Activated T-cell treated with anti-CD3 and anti-CD28 coated beads for 4 hours (primary cell): ENCODE measurements at regions not wholly inside any gene's neighbourhood (a gene's known extent, or its start where the extent isn't known, plus 50 kb on each side); places are given as distances from the start of the nearest gene placed in this dataset.
"Not testable (repeated sequence)": the region's sequence is repeated elsewhere in the genome, so short reads cannot be mapped to it uniquely, and the experiment has no call there.

ENCODE experiments used
- DNase-seq: peaks from one replicate; pipeline ENCODE4 v3.0.0-alpha.2; 2020

GRCh38 chr2:12881952-12882351 lies 165.2 kb downstream of the TRIB2 start:
- DNase-seq: no peak

DNA sequence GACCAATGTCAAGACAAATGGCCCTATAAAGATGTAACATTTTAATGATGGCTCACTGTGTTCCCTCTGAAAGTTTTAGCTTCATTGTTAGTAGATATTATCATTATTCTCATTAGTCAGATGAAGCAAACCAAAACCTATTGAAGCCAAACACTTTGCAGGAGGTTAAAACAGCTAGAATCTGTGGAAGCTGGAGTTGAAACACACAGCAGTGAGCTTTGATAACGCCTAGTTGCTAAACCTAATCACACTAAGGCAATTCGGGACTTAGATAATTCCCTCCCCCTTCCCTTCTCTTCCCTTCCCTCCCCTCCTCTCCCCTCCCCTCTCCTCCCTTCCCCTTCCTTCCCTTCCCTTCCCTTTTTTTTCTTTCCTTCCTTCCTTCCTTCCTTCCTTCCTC lies 165.7 kb downstream of the TRIB2 start:
- DNase-seq: no peak

DNA sequence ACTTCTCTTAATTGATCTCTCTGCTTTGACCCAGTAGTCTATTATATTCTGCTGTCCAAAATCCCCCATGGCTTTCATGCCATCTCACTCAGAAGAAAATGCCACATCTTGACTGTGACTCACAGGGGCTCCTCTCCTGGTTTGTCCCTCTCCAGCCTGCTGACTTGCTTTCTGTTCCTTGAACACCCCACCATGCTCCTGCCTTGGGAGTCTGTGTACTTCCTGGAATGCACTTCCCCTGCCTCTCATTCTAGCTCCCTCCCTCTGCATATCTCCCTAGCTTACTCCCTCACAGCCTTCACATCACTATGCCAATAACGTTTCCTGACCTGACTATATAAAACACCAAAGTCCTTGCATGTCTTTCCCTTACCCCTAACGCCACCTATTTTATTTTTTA lies 167.2 kb downstream of the TRIB2 start:
- no peak for DNase-seq

- DNase-seq: no peak
Observed at GRCh38 chr2:12884713-12885282, 168.1 kb downstream of the TRIB2 start.

- no peak for DNase-seq
Observed at GRCh38 chr2:12890066-12890465, 173.3 kb downstream of the TRIB2 start.

GRCh38 chr2:12890481-12890991 lies 173.8 kb downstream of the TRIB2 start:
- no peak for DNase-seq

GRCh38 chr2:12895017-12895416 lies 178.3 kb downstream of the TRIB2 start:
- no peak for DNase-seq

DNA sequence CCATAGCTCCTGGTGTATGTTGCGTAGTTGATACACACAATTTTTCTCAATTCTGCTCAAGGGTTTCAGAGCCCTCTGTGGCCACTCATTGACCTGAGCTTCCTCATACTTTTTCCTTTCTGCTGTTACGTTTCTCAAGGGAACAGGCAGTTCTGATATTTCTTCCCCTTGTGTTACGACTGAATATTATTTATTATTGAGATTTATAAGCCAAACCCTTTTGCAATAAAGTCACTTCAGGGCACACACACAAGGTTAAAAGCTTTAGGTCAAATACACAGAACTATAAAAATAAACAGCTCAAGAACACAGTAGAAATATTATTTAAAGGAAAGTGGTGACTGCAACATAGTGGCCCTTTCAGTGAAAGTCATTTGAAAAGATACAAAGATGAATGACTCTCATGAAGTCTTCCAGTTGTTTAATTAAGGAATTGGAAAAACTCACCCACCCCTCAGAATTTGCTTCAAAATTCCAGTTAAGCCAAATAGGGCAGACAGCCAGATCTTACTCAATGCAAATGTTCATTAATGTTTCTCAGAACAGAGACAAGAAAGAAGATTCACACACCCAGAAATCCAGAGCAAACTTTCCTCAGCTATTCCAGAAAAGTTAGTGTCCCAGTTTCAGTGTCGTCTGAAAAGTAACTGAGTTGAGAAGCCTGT lies 179.7 kb downstream of the TRIB2 start:
- no peak for DNase-seq

DNA sequence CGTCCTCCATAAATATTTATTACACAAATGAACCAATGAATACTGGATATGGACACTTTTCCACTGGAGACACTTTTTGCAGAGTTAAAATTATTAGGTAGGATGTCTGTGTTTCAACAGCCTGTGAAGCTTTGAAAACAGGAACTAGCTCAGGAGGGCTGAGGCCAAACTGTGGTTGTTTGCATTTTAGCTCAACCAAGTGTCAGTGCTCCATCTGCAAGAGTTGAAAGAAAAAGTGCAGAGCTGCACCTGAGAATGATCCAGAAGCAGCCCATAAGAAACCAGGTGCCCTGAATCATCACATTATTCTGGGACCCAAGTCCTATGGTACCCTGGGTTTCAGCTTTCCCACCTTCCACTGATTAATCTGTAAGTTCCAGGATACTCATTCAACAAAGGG lies 180.4 kb downstream of the TRIB2 start:
- no peak for DNase-seq

DNA sequence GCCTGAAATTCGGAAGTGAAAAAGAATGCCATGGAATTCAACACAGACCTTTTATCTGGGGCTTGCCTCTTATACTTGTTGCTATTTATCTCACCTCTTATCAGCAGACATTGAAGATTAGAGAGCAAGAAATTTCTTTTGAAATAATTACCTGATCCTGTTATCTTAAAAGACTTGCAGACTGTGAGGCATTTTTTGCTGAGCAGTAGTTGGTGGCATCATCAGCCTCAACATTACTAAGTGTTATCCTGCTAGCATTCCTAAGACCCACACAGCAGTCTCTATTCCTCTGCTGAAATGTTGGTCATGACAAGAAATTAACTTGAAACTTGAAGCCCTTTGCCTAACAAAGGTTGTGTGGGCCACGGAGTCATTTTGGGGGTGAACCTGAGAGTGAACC lies 186.5 kb downstream of the TRIB2 start:
- no peak for DNase-seq

DNA sequence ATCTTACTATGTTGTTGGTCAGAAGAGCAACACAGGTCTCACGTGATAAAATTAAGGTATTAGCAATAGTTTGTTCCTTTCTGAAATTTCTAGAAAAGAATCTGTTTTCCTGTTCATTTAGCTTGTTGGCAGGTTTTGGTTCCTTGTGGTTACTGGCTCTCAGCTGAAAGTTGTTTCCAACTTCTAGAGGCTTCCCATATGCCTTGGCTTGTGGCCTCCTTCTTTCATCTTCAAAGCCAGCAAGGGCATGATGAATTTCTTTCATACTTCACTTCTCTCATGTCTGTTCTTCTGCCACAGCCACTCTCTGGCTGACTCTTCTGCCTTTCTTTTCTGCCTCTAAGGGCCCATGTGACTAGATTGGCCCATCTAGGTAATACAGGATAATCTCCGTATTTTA lies 193.7 kb downstream of the TRIB2 start:
- no peak for DNase-seq

- no peak for DNase-seq
Observed at GRCh38 chr2:12915787-12916186, 199.1 kb downstream of the TRIB2 start.

DNA sequence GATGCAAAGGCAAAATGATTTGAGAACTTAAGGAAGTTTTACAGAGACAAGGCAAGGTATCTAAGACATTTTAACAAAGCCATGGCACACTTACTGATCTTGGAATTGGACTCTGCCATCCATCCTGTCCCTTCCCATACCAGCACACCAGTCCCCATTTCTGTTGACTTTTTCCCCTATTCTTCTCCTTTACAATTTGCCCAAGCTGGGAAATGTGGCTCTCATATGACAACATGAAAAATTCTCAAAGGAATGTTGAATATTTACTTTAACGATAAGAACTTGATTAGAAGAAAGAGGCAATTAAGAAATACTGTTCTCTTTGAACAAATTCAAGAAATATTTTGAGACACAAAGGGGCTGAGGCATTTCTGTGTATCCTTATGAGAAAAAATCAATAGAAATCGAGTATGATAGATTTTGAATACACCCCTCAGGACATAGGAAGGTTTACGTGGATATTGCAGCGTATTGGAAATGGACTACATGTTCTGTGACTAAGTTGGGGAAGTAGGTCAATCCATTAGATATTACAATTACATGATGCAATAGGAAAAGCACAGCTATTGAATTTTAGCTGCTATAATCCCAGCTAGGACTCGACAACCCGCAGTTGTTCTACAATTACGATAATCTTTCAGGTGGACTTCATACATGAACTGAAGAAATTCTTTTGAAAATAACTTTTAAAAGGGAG lies 201.6 kb downstream of the TRIB2 start:
- DNase-seq: no peak

DNA sequence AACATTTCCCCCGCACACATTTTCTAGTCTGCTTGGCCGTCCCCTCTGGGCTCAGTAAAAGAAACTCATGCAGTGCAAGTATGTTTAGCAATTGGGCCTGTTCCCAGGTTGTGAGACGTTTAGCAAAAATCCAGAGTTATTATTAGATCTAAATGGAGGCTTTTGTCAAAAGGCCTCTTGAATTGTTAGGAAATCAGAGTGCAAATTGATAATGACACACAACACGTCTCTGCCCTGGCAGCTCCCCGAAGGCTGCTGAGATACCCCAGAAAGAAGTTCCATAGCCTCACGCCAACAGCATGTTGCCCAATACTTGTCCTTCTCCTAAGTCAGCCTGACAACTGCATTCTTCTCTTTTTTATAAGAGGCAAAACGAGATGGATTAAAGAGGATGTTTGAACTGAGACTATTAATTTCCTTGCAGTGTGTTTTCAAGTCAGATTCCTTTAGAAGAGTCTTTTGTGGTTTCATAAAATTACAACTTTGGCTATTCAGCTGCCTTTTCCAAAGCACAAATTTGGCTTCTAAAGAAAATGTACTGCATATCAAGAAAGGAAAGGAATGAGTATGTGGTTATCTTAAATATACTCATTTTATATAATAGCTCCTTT lies 202.2 kb downstream of the TRIB2 start:
- DNase-seq: no peak

GRCh38 chr2:12921321-12921720 lies 204.6 kb downstream of the TRIB2 start:
- no peak for DNase-seq

GRCh38 chr2:12923907-12924610 lies 207.3 kb downstream of the TRIB2 start:
- DNase-seq: no peak

- DNase-seq: not testable (repeated sequence)
Observed at GRCh38 chr2:12926641-12927040, 209.9 kb downstream of the TRIB2 start.

GRCh38 chr2:12928197-12928774 lies 211.6 kb downstream of the TRIB2 start:
- no peak for DNase-seq

GRCh38 chr2:12928775-12929401 lies 212.2 kb downstream of the TRIB2 start:
- no peak for DNase-seq

GRCh38 chr2:12929758-12930157 lies 213.0 kb downstream of the TRIB2 start:
- no peak for DNase-seq

- DNase-seq: no peak
Observed at GRCh38 chr2:12930391-12930790, 213.7 kb downstream of the TRIB2 start.

GRCh38 chr2:12931186-12931844 lies 214.6 kb downstream of the TRIB2 start:
- DNase-seq: no peak
